Hepatocyte (in vitro differentiated cells): ENCODE measurements at regions not wholly inside any gene's neighbourhood (a gene's known extent, or its start where the extent isn't known, plus 50 kb on each side); places are given as distances from the start of the nearest gene placed in this dataset.
"Not testable (repeated sequence)": the region's sequence is repeated elsewhere in the genome, so short reads cannot be mapped to it uniquely, and the experiment has no call there.

Source experiments
- DNase-seq: peaks from one replicate; pipeline ENCODE4 v3.0.0-alpha.2; 2016; ENCODE audit warnings: low spot score
- H2AFZ ChIP-seq: fragments of 200-600 bp; sonication (generic); 2 replicates; pipeline ENCODE4 v1.6.0; 2016; ENCODE audit warnings: antibody characterized with exemption, mild to moderate bottlenecking
- H3K27ac ChIP-seq: fragments of 200-600 bp; sonication (generic); 2 replicates; pipeline ENCODE4 v1.5.1; 2016; ENCODE audit warnings: mild to moderate bottlenecking
- H3K27me3 ChIP-seq: fragments of 200-600 bp; sonication (generic); 2 replicates; pipeline ENCODE4 v1.6.1; 2016
- H3K36me3 ChIP-seq: fragments of 200-600 bp; sonication (generic); replicated peaks from 2 replicates; pipeline ENCODE4 v1.5.1; 2016; ENCODE audit warnings: low read depth; ENCODE audit not compliant: insufficient read depth
- H3K4me1 ChIP-seq: fragments of 200-600 bp; sonication (generic); 2 replicates; pipeline ENCODE4 v1.5.1; 2016; ENCODE audit warnings: mild to moderate bottlenecking, moderate library complexity; ENCODE audit not compliant: insufficient read depth
- H3K4me2 ChIP-seq: fragments of 200-600 bp; sonication (generic); 2 replicates; pipeline ENCODE4 v1.6.0; 2016
- H3K4me3 ChIP-seq: fragments of 200-600 bp; sonication (generic); 2 replicates; pipeline ENCODE4 v1.5.1; 2016; ENCODE audit warnings: mild to moderate bottlenecking
- H3K79me2 ChIP-seq: fragments of 200-600 bp; sonication (generic); 2 replicates; pipeline ENCODE4 v1.6.0; 2017; ENCODE audit warnings: mild to moderate bottlenecking
- H3K9me2 ChIP-seq: fragments of 200-600 bp; sonication (generic); replicated peaks from 2 replicates; pipeline ENCODE4 v1.6.0; 2017; ENCODE audit warnings: mild to moderate bottlenecking; ENCODE audit not compliant: insufficient read depth
- H3K9me3 ChIP-seq: fragments of 200-600 bp; sonication (generic); 2 replicates; pipeline ENCODE4 v1.5.1; 2016; ENCODE audit warnings: low read depth, mild to moderate bottlenecking
- H4K20me1 ChIP-seq: fragments of 200-600 bp; sonication (generic); 2 replicates; pipeline ENCODE4 v1.6.0; 2016; ENCODE audit warnings: mild to moderate bottlenecking; ENCODE audit not compliant: insufficient read depth, poor library complexity, severe bottlenecking
- CTCF ChIP-seq: fragments of 200-600 bp; sonication (generic); IDR thresholded peaks from 2 replicates; pipeline ENCODE4 v1.5.1; 2016; ENCODE audit warnings: antibody characterized with exemption, mild to moderate bottlenecking; ENCODE audit not compliant: poor library complexity
- EZH2 ChIP-seq: fragments of 200-600 bp; sonication (generic); IDR thresholded peaks from 2 replicates; pipeline ENCODE4 v1.6.1; 2016; ENCODE audit warnings: antibody characterized with exemption, mild to moderate bottlenecking, borderline replicate concordance
- EZH2phosphoT487 ChIP-seq: fragments of 200-600 bp; sonication (generic); IDR thresholded peaks from one replicate; pipeline ENCODE4 v1.6.1; 2018; ENCODE audit warnings: antibody characterized with exemption, mild to moderate bottlenecking, low read depth, moderate library complexity; ENCODE audit not compliant: unreplicated experiment, severe bottlenecking
- WGBS: methylation state at CpG from one replicate; pipeline ENCODE4 v1.1.6; 2016; ENCODE audit warnings: low lambda C conversion rate; ENCODE audit errors: missing lambda C conversion rate; 5-methylcytosine and 5-hydroxymethylcytosine counted together

- Histone ChIP-seq H3K9me3 (peaks cover 3% of the 10 kb centered on the region), H3K27ac (no peak overlapping the region), H3K36me3 (no peaks in the 10 kb centered on the region), H2AFZ (no peak overlapping the region), H3K4me3 (no peak overlapping the region), H3K4me2 (no peak overlapping the region), H3K79me2 (no peaks in the 10 kb centered on the region), H3K9me2 (no peaks in the 10 kb centered on the region), H3K27me3 (no peaks in the 10 kb centered on the region), H4K20me1 (no peaks in the 10 kb centered on the region), H3K4me1 (no peaks in the 10 kb centered on the region)
- 89% methylated on average over 6 of the region's 6 CpGs for WGBS
- TF ChIP-seq EZH2 (no peak), CTCF (no peak), EZH2phosphoT487 (no peak)
- no peak for DNase-seq
Measured at GRCh38 chr4:189235599-189235998, 705.1 kb upstream of the FRG1 start.

- not testable (repeated sequence) for DNase-seq, H3K9me2 ChIP-seq, H3K9me3 ChIP-seq, H3K4me2 ChIP-seq, H3K79me2 ChIP-seq, H3K27me3 ChIP-seq, H3K36me3 ChIP-seq, H2AFZ ChIP-seq, H3K4me3 ChIP-seq, H3K27ac ChIP-seq, H3K4me1 ChIP-seq, H4K20me1 ChIP-seq
- 96% methylated on average over 27 of the region's 28 CpGs for WGBS
Measured at GRCh38 chr4:189236321-189236720, 704.4 kb upstream of the FRG1 start.

GRCh38 chr4:189237340-189237739 lies 703.3 kb upstream of the FRG1 start:
- H3K9me2 ChIP-seq, result no peaks in the 10 kb centered on the region
- H3K27me3 ChIP-seq, result no peaks in the 10 kb centered on the region
- H2AFZ ChIP-seq, result no peak overlapping the region
- peaks cover 3% of the 10 kb centered on the region for H3K9me3 ChIP-seq
- DNase-seq, result no peak
- H3K4me3 ChIP-seq, result no peak overlapping the region
- H3K4me2 ChIP-seq, result no peak overlapping the region
- TF ChIP-seq CTCF (no peak), EZH2phosphoT487 (no peak), EZH2 (no peak)
- H3K36me3 ChIP-seq, result no peaks in the 10 kb centered on the region
- no peaks in the 10 kb centered on the region for H3K79me2 ChIP-seq
- H3K4me1 ChIP-seq, result no peaks in the 10 kb centered on the region
- no peak overlapping the region for H3K27ac ChIP-seq
- H4K20me1 ChIP-seq, result no peaks in the 10 kb centered on the region
- WGBS, result 93% methylated on average over 13 of the region's 13 CpGs

- no peaks in the 10 kb centered on the region for H3K79me2 ChIP-seq
- WGBS, result 93% methylated on average over 2 of the region's 2 CpGs
- no peak overlapping the region for H3K27ac ChIP-seq
- TF ChIP-seq CTCF, result no peak
- no peak for TF ChIP-seq EZH2phosphoT487
- TF ChIP-seq EZH2, result no peak
- H4K20me1 ChIP-seq, result no peaks in the 10 kb centered on the region
- no peak overlapping the region for H2AFZ ChIP-seq
- H3K4me3 ChIP-seq, result no peak overlapping the region
- no peaks in the 10 kb centered on the region for H3K4me1 ChIP-seq
- H3K4me2 ChIP-seq, result no peak overlapping the region
- no peaks in the 10 kb centered on the region for H3K9me3 ChIP-seq
- H3K27me3 ChIP-seq, result no peaks in the 10 kb centered on the region
- no peaks in the 10 kb centered on the region for H3K36me3 ChIP-seq
- H3K9me2 ChIP-seq, result no peaks in the 10 kb centered on the region
- DNase-seq, result no peak
Measured at GRCh38 chr4:189255636-189256035, 685.0 kb upstream of the FRG1 start.
